PFSK-1 (cell line): ENCODE measurements at regions not wholly inside any gene's neighbourhood (a gene's known extent, or its start where the extent isn't known, plus 50 kb on each side); places are given as distances from the start of the nearest gene placed in this dataset.

ENCODE experiments used
- FOXP2 ChIP-seq: optimal IDR thresholded peaks from 2 replicates; pipeline ENCODE3; 2011; ENCODE audit warnings: borderline replicate concordance, control low read depth, inconsistent platforms; ENCODE audit not compliant: insufficient read depth; ENCODE audit errors: extremely low read length, extremely low read depth
- POLR2AphosphoS5 ChIP-seq: IDR thresholded peaks from 2 replicates; pipeline ENCODE4 v1.6.1; 2012; ENCODE audit warnings: low read depth, mild to moderate bottlenecking, control low read depth, low read length, moderate library complexity
- SIN3A ChIP-seq: IDR thresholded peaks from 2 replicates; pipeline ENCODE4 v1.6.1; 2012; ENCODE audit warnings: mild to moderate bottlenecking, low read length, moderate library complexity, borderline replicate concordance; ENCODE audit not compliant: insufficient read depth
- TAF1 ChIP-seq: IDR thresholded peaks from 2 replicates; pipeline ENCODE4 v1.6.1; 2012; ENCODE audit warnings: low read length, control low read depth, borderline replicate concordance; ENCODE audit not compliant: insufficient read depth
- TF ChIP-seq, protein P1 (sequence below), 2 experiments: IDR thresholded peaks; 2 replicates each; pipeline versions ENCODE4 v1.6.1 to v1.8.0; 2011 to 2012; ENCODE audit warnings: low read depth in 2 of 2, low read length in 2 of 2, control low read depth in 1 of 2, inconsistent platforms in 1 of 2, mild to moderate bottlenecking in 1 of 2, moderate library complexity in 1 of 2; ENCODE audit not compliant: insufficient read depth in 1 of 2

DNA sequence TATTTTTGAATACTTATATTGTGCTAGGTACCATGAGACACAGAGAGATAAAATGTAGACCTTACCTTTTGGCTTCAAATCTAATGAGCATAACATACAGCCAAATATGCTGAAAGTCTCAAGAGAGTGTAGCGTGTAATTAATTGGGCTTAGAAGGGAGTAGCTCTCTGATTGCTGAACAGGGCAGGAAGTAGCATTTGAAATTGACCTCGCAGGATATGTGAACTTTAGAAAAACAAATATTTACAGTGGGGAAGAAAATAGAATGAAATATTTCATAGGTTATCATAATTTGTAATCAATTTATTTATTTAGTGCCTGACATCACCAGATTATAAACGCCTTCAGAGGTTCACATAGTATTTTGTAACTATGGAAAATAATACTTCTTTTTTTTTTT, 327.1 kb downstream of the RFC3 start:
- TF ChIP-seq POLR2AphosphoS5 (no peak), TAF1 (no peak), SIN3A (no peak), FOXP2 (no peak)
- TF ChIP-seq, protein P1, sequence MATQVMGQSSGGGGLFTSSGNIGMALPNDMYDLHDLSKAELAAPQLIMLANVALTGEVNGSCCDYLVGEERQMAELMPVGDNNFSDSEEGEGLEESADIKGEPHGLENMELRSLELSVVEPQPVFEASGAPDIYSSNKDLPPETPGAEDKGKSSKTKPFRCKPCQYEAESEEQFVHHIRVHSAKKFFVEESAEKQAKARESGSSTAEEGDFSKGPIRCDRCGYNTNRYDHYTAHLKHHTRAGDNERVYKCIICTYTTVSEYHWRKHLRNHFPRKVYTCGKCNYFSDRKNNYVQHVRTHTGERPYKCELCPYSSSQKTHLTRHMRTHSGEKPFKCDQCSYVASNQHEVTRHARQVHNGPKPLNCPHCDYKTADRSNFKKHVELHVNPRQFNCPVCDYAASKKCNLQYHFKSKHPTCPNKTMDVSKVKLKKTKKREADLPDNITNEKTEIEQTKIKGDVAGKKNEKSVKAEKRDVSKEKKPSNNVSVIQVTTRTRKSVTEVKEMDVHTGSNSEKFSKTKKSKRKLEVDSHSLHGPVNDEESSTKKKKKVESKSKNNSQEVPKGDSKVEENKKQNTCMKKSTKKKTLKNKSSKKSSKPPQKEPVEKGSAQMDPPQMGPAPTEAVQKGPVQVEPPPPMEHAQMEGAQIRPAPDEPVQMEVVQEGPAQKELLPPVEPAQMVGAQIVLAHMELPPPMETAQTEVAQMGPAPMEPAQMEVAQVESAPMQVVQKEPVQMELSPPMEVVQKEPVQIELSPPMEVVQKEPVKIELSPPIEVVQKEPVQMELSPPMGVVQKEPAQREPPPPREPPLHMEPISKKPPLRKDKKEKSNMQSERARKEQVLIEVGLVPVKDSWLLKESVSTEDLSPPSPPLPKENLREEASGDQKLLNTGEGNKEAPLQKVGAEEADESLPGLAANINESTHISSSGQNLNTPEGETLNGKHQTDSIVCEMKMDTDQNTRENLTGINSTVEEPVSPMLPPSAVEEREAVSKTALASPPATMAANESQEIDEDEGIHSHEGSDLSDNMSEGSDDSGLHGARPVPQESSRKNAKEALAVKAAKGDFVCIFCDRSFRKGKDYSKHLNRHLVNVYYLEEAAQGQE (IDR thresholded peaks at IDR 0.05; ENCODE audit: insufficient read depth in 1 of 2, low read depth in 2 of 2, low read length in 2 of 2), result no peak
